ENCODE measurements at regions not wholly inside any gene's neighbourhood (a gene's known extent, or its start where the extent isn't known, plus 50 kb on each side); places are given as distances from the start of the nearest gene placed in this dataset.
A peak's percentile ranks its signal among the peaks of the same experiment; 100 is the strongest.
"Not testable (repeated sequence)": the region's sequence is repeated elsewhere in the genome, so short reads cannot be mapped to it uniquely, and the experiment has no call there.

DNA sequence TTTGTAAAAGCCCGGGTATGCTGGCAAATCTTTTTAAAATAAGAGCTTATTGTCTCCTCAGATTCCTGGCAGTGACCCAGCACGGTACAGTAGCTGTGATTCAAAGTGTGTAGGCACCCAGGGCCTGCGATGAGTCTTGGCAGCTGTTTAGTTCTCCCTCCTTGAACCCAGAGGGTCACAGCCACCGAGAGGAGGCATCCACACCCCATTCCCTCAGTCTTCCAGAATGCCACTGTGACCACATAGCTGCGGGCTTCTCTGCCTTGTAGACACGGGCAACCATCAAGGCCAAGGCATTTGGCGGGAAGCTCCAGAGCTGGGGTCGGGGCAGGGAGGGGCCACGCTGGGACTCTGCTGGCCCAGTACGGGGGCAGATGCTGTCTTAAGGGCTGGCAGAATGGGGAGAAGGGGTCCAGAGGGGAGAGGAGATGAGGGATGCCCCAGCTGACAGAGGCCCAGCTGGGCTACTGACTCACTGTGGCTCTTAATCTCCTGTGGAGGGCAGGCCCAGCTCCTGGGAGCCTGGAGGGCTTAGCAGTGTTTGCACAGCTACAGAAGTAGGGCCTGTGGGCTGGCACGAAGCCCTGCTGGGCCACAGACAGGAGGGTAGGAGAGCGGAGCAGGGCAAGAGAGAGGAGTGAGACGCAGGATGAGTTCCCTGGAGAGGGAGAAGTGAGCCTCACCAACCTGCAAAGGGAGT, 68.8 kb upstream of the DLG1 start:
- DNase-seq, result no peak

GRCh38 chr3:197366301-197367044, 68.1 kb upstream of the DLG1 start:
- no peak for DNase-seq

DNA sequence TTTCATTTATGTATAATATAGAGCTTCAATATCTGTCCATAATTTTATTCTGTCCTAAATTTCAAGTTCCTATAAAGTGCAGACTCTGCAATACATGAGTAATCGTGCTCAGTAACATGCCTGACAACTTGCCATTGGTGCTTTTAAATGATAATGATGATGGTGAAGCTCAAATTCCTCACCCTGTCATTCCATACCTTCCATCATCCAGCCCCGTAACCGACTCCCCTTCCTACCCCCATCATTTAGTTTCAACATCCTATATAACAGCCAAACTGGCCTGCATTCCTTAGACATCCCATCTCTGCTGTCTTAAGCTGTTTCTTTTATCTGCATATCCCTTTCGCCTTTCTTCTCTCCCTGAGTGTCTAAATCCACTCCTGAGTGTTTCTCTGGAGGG, 67.2 kb upstream of the DLG1 start:
- no peak for DNase-seq

DNA sequence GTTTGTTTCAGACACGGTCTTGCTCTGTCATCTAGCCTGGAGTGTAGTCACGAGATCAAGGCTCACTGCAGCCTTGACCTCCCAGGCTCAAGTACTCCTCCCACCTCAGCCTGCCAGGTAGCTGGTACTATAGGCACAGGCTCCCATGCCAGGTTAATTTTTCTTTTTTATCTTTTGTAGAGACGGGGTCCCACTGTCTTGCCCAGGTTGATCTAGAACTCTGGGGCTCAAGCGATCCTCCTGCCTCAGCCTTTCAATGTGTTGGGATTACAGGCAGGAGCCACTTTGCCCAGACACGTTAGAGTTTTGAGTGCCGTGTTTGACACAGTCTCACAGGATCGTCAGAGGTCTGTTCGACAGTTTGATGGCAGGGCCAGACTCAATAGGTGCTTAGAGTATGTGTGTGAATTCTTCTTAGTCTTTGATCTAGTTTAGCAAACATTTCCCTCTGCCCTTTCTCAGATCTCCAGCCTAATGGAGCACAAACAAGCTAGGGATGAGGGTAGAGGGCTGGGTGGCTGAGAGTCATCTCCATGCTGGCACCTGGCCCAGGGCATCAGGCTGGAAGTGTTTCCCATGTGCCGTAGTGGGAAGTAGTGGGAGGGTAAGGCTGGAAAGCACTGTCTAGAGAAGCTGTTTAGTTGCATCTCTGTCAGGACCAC, 66.1 kb upstream of the DLG1 start:
- no peak for DNase-seq

DNA sequence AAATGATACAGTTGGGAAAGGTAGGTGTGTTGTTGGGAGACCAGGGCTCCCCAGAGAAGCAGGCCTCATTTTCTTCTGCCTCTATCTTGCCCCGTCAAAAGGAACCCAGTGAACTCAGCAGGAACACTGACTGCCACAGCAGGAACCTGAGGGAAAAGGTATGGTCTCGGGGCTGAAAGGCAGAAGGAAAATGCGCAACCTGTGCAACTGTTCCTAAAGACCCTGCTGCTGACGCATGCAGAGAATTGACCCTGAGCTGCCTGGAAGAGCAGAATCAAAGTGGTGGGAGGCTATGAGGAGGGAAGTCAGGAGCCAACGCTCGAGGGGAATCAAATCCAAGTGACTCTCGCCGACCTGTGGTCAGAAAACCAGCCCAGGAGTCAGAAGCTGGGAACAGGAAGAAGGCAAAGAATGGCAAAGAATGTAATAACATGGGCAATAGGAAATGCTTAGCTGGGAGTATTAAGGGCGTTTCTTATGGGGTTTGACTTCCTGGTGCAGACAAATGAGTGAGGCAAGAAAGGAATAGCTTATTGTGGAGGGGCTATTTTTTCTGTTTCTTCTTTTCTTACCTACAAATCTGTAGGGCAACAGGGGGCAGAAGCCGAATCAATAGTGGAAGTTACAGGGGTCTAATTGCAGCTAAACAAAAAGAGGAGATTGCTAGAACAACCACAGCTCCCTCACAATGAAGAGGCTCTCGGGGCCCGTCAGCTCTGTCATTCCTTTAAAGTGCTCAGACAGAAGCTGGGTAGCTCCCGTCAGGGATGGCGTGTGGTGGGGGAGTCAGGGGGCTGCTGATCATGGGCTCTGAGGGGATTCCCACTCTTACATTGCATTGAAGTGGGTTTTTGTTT, 65.4 kb upstream of the DLG1 start:
- no peak for DNase-seq

DNA sequence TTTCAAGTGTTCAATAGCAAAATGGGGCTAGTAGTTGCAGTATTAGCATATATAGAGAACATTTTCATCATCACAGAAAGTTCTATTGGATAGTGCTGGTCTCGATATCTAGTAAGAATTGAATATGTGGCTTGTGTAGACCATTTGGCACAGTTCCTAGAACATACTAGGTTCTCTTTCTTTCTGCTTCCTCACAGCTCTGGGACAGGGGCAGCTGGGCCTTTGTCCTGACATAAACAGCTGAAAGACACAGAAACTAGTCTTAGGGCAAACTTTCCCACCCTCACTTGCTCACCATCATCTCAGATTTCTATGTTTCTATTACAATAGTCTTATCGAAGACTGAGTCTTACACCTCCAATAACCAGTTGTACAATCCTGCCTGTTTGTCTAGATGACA, 63.7 kb upstream of the DLG1 start:
- no peak for DNase-seq

GRCh38 chr3:197360095-197360494, 61.7 kb upstream of the DLG1 start:
- not testable (repeated sequence) for DNase-seq

DNA sequence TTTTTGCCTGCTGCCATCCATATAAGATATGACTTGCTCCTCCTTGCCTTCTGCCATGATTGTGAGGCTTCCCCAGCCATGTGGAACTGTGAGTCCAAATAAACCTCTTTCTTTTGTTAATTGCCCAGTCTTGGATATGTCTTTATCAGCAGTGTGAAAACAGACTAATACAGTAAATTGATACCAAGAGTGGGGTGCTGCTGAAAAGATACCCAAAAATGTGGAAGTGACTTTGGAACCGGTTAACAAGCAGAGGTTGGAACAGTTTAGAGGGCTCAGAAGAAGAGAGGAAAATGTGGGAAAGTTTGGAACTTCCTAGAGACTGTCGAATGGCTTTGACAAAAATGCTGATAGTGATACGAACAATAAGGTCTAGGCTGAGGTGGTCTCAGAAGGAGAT, 61.1 kb upstream of the DLG1 start:
- not testable (repeated sequence) for DNase-seq

DNA sequence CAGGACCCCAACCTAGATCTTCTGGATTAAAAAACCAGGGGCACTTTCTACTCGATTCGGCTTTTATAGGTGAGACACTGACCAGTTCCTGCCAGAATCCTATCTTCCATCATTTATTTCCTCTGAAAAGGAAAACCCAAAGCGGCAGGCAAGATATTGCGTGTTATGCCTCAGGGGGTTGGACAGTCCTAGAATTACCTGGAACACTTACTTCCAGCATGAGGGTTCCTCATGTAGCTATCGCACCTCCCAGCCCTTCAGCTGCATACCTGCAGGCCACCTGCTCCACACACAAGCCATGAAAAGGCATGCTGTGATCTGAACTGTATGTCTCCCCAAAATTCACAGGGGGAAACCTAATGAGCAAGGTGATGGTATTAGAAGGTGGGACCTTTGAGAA, 58.3 kb upstream of the DLG1 start:
- DNase-seq, result no peak

DNA sequence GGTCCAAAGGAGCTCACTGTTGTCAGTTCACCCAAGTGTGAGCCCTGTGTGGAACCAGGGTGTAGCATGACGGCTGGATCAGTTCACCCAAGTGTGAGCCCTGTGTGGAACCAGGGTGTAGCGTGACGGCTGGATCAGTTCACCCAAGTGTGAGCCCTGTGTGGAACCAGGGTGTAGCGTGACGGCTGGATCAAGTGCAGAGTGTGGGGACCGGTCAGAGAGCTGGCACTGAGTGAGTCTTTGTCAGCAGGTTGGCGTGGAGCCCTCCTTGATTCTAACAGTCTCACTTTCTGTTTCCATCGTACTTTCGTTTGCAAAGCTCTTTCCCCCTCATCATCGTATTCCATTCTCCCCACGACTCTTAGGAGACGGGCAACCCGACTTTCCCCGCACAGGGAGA, 57.9 kb upstream of the DLG1 start:
- no peak for DNase-seq

DNA sequence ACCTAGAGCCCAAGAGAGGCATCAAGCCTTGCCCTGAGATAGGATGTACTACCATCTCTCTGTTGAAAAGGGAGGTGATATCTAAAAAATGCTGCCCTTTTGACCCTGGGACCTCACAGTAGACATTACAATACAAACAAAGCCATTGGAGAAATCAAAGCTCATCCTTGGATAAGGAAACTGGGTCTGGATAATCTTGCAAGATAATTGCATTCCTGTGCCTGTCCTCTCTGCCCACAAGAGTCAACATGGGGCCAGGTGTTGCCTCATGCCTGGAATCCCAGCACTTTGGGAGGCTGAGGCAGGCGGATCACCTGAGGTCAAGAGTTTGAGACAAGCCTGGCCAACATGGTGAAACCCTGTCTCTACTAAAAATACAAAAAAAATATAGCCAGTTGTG, 57.3 kb upstream of the DLG1 start:
- DNase-seq, result no peak

GRCh38 chr3:197354568-197355001, 56.2 kb upstream of the DLG1 start:
- DNase-seq, result no peak

- no peak for DNase-seq
Observed at GRCh38 chr3:197353867-197354567, 55.6 kb upstream of the DLG1 start.

GRCh38 chr3:197353001-197353866, 54.8 kb upstream of the DLG1 start:
- no peak for DNase-seq

- peak; percentile 30 for DNase-seq
Observed at GRCh38 chr3:197352382-197352781, 54.0 kb upstream of the DLG1 start.

GRCh38 chr3:197350446-197350845, 52.0 kb upstream of the DLG1 start:
- no peak for DNase-seq

DNA sequence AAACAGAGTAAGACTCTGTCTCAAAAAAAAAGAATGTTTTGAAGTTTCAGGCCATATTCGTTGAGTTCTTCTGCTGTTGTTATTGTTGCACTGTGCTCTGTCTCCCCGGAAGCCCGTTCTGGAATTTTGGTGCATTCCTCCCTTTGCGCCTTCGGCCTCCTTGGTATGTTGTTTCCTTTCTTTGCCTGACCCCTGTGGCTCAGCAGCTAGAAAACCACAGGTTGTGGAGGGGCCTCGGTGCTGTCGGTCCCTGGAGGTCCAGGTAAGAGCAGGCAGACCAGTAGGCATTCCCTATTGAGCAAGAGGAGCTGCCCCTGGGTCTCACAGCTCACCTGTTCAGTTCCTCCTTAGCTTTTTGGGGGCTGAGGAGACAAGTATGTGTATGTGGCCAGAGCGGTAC, 51.0 kb upstream of the DLG1 start:
- no peak for DNase-seq
